MCF 10A (cell line): ENCODE measurements at regions not wholly inside any gene's neighbourhood (a gene's known extent, or its start where the extent isn't known, plus 50 kb on each side); places are given as distances from the start of the nearest gene placed in this dataset.
A peak's percentile ranks its signal among the peaks of the same experiment; 100 is the strongest.

ENCODE experiments used
- BruUV-seq: library from RNA; stranded (reverse); fragments of 400-500 nt; replicated peaks from 2 replicates; lab custom pipeline; 2021; lab: Mats Ljungman, UMichigan
- CTCF ChIA-PET: fragments of 300-600 bp; sonication (Branson Sonifier 250); formaldehyde crosslinking; extraction: SDS; loops from one replicate; lab custom pipeline; 2021; ENCODE audit warnings: antibody characterized with exemption, inconsistent platforms; lab: Yijun Ruan, JAX
- POLR2A ChIA-PET: fragments of 300-600, 350-650 bp; sonication (Branson Sonifier 250); formaldehyde crosslinking; extraction: SDS; loops from one replicate; lab custom pipeline; 2020; ENCODE audit warnings: antibody characterized with exemption, inconsistent platforms; lab: Yijun Ruan, JAX
- DNase-seq: peaks from one replicate; pipeline ENCODE4 v3.0.0-alpha.2; 2018; ENCODE audit not compliant: unreplicated experiment
- H3K27ac Mint-ChIP-seq: one replicate; pipeline ENCODE4 v1.8.0; 2022; ENCODE audit warnings: mild to moderate bottlenecking, low read depth, mixed read lengths; ENCODE audit not compliant: unreplicated experiment
- H3K27me3 Mint-ChIP-seq: one replicate; pipeline ENCODE4 v1.8.0; 2022; ENCODE audit warnings: mixed read lengths; ENCODE audit not compliant: insufficient read depth, unreplicated experiment
- H3K36me3 Mint-ChIP-seq: one replicate; pipeline ENCODE4 v1.8.0; 2022; ENCODE audit warnings: mild to moderate bottlenecking, moderate library complexity, mixed read lengths; ENCODE audit not compliant: insufficient read depth, unreplicated experiment
- H3K4me1 Mint-ChIP-seq: one replicate; pipeline ENCODE4 v1.8.0; 2022; ENCODE audit warnings: mixed read lengths; ENCODE audit not compliant: insufficient read depth, unreplicated experiment
- H3K4me3 Mint-ChIP-seq: one replicate; pipeline ENCODE4 v1.8.0; 2022; ENCODE audit warnings: mild to moderate bottlenecking, moderate library complexity, mixed read lengths; ENCODE audit not compliant: unreplicated experiment
- H3K9me3 Mint-ChIP-seq: one replicate; pipeline ENCODE4 v1.8.0; 2022; ENCODE audit warnings: mixed read lengths; ENCODE audit not compliant: unreplicated experiment
- intact Hi-C: fragments of 100-400 bp; cut with micrococcal nuclease; formaldehyde crosslinking; loops from 2 replicates; pipeline ENCODE4 v1.14.1; 2022
- TF ChIP-seq, protein P1 (sequence below): fragments of 200-600 bp; IDR thresholded peaks from one replicate; pipeline ENCODE4 v1.8.0; 2022; ENCODE audit warnings: antibody characterized with exemption, mild to moderate bottlenecking; ENCODE audit not compliant: unreplicated experiment

DNA sequence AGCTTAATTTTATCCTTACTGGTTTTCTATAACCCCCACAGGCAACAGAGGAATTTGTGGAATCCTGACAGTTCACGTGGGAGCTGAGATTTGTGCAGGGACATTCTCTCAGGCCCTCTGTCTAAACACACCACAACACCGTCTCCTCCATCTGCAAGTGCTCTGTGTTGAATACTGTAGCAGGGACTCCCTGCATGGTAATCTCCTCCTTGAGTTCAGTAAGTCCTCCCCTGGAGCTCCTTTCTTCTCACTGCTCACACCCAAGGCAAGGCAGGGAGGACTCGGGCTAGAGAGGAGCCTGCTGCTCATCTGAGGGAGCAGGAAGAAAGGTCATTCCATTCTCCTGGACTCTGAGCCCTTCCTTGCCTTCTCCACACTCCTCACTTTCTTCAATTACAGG lies 348.2 kb downstream of the KCTD12 start:
- no peaks in the 10 kb centered on the region for H3K27me3 Mint-ChIP-seq
- BruUV-seq, result no TSS peak
- TF ChIP-seq, protein P1, sequence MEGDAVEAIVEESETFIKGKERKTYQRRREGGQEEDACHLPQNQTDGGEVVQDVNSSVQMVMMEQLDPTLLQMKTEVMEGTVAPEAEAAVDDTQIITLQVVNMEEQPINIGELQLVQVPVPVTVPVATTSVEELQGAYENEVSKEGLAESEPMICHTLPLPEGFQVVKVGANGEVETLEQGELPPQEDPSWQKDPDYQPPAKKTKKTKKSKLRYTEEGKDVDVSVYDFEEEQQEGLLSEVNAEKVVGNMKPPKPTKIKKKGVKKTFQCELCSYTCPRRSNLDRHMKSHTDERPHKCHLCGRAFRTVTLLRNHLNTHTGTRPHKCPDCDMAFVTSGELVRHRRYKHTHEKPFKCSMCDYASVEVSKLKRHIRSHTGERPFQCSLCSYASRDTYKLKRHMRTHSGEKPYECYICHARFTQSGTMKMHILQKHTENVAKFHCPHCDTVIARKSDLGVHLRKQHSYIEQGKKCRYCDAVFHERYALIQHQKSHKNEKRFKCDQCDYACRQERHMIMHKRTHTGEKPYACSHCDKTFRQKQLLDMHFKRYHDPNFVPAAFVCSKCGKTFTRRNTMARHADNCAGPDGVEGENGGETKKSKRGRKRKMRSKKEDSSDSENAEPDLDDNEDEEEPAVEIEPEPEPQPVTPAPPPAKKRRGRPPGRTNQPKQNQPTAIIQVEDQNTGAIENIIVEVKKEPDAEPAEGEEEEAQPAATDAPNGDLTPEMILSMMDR, result no peak
- peaks cover 6% of the 10 kb centered on the region for H3K4me1 Mint-ChIP-seq
- ChIA-PET CTCF (interaction anchor here (0.6 to 1.4 kb wide), 2 partner anchors 12 to 366 kb away, joined by 3 to 4 read pairs; no protein-coding TSS in a partner anchor), POLR2A (no interaction called here)
- intact Hi-C loops, result no loop called here
- H3K9me3 Mint-ChIP-seq, result no peaks in the 10 kb centered on the region
- H3K36me3 Mint-ChIP-seq, result no peaks in the 10 kb centered on the region
- no peak overlapping the region for H3K4me3 Mint-ChIP-seq
- no peak for DNase-seq
- no peak overlapping the region for H3K27ac Mint-ChIP-seq

DNA sequence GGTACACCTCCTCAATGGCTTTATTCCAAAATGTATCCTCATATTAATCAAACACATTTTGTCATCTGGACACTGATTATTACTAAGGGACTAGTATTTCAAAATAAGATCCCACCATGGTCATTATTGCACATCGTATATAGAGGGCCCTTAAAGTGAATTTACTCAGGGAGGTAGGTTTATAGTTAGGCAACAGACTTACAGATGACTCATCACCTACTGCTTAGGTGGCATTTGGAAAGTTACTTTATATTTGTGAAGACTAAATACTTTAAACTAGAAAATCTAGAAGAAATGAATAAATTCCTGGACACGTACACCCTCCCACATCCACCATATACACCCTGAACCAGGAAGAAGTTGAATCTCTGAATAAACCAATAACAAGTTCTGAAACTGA lies 353.0 kb downstream of the KCTD12 start:
- no peaks in the 10 kb centered on the region for H3K9me3 Mint-ChIP-seq
- BruUV-seq, result no TSS peak
- peaks cover 6% of the 10 kb centered on the region for H3K4me1 Mint-ChIP-seq
- intact Hi-C loops, result no loop called here
- H3K36me3 Mint-ChIP-seq, result no peaks in the 10 kb centered on the region
- POLR2A ChIA-PET, result no interaction called here
- TF ChIP-seq, protein P1, result no peak
- H3K4me3 Mint-ChIP-seq, result no peak overlapping the region
- DNase-seq, result peak; percentile 41
- H3K27ac Mint-ChIP-seq, result no peak overlapping the region
- CTCF ChIA-PET, result interaction anchor here (1.2 kb wide), 1 partner anchor 10 kb away, joined by 3 read pairs; no protein-coding TSS in a partner anchor
- H3K27me3 Mint-ChIP-seq, result no peaks in the 10 kb centered on the region

DNA sequence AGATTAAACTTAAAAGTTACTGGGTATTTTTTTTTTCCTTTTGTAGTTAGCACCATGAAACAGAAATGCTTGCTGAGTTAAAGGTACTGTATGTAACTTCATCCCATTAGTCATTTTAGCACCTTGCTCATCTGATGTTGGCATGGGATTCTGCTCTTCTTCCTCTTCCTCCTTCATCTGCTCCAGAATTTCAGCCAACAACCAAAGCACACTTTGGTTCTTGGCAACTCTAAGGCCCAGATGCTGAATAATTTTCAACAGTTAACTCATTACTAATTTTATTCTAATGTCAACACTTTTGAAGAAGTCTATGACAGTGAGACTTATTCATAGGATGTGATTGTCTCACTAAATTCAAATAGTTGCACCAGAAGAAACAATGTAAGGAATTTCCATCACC lies 359.2 kb downstream of the KCTD12 start:
- no peaks in the 10 kb centered on the region for H3K27me3 Mint-ChIP-seq
- no peak overlapping the region for H3K27ac Mint-ChIP-seq
- no peak overlapping the region for H3K4me3 Mint-ChIP-seq
- intact Hi-C loops, result no loop called here
- ChIA-PET CTCF (no interaction called here), POLR2A (no interaction called here)
- H3K4me1 Mint-ChIP-seq, result peaks cover 3% of the 10 kb centered on the region
- TF ChIP-seq, protein P1, result no peak
- no TSS peak for BruUV-seq
- no peak for DNase-seq
- H3K9me3 Mint-ChIP-seq, result no peaks in the 10 kb centered on the region
- H3K36me3 Mint-ChIP-seq, result no peaks in the 10 kb centered on the region

DNA sequence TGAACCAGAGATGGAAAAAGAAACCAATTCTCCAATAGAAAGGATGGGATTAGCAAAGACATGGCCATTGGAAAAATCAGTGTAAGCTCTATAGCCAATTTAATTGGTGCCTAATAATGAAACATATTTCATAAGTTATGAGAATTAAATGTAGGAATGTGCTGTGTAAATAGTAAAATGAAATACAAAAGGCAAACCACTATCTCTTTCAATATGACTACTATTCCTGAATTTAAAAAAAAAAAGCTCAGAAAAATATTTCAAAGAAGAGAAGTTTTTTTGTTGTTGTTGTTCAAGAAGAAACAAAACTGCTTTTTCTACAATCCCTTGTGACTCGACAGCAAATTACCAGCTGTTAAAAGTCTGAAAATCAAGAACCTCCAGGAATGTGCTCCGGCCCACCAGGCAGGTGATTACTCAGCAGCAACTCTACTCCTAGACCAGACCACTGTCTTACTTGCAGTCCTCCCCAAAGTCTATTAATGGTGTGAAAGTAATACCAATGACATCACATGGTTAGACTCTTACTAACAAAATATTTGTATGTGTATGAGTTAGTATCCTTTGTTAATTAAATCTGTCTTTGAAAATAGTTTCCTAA lies 362.4 kb downstream of the KCTD12 start:
- Mint-ChIP-seq H3K27ac (no peak overlapping the region), H3K9me3 (no peaks in the 10 kb centered on the region), H3K4me1 (peaks cover 6% of the 10 kb centered on the region), H3K36me3 (no peaks in the 10 kb centered on the region), H3K27me3 (no peaks in the 10 kb centered on the region), H3K4me3 (no peak overlapping the region)
- ChIA-PET POLR2A (interaction anchor here (0.7 kb wide), 1 partner anchor 356 kb away, joined by 3 read pairs; no protein-coding TSS in a partner anchor), CTCF (interaction anchor here (0.6 kb wide), 1 partner anchor 144 kb away, joined by 3 read pairs; no protein-coding TSS in a partner anchor)
- no peak for DNase-seq
- BruUV-seq, result no TSS peak
- TF ChIP-seq, protein P1, result no peak
- intact Hi-C loops, result no loop called here
